ENCODE measurements at regions not wholly inside any gene's neighbourhood (a gene's known extent, or its start where the extent isn't known, plus 50 kb on each side); places are given as distances from the start of the nearest gene placed in this dataset.

DNA sequence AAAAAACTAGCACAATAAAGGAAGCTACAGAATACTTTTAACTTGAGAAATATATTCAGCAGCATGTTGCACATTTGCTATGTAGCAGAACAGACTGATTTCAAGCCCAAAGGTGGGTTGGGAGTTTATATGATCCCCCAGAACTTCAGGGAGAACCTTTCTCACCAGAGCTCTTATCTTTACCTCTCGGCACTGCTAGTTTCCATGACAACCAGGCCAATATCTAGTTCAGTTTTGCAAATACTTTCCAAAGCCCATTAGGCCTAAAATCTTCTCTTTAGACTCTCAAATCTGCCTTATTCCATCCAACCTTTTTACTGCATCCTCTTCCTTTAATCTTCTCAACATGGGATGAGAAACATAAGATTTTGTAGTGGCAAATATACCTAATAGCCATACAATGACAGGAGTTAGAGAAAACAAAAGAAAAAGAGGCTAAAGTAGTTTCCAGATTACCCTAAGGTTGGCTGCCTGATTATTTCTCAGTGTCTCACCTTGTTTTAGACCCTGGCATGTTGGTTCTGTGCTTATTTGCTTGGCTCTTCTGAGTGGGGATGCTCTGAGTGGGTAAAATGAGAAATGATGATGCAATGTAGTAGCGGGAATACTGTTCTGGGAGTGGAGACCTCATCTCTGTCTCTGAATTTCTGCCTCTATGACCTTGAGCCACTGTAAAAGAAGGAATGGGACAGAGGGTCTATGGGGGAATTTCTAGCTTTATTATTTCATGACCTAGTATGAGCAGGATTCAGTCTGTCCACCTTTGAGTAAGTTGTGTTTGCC is 427.6 kb upstream of the STXBP6 start:
- no peak overlapping the region for H3K4me3 ChIP-seq
- no peak overlapping the region for H3K27ac ChIP-seq
- TF ChIP-seq, protein P1, sequence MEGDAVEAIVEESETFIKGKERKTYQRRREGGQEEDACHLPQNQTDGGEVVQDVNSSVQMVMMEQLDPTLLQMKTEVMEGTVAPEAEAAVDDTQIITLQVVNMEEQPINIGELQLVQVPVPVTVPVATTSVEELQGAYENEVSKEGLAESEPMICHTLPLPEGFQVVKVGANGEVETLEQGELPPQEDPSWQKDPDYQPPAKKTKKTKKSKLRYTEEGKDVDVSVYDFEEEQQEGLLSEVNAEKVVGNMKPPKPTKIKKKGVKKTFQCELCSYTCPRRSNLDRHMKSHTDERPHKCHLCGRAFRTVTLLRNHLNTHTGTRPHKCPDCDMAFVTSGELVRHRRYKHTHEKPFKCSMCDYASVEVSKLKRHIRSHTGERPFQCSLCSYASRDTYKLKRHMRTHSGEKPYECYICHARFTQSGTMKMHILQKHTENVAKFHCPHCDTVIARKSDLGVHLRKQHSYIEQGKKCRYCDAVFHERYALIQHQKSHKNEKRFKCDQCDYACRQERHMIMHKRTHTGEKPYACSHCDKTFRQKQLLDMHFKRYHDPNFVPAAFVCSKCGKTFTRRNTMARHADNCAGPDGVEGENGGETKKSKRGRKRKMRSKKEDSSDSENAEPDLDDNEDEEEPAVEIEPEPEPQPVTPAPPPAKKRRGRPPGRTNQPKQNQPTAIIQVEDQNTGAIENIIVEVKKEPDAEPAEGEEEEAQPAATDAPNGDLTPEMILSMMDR (IDR thresholded peaks at IDR 0.05) = no peak
- H3K27me3 ChIP-seq = no peaks in the 10 kb centered on the region
- no peaks in the 10 kb centered on the region for H3K4me1 ChIP-seq
- no peaks in the 10 kb centered on the region for H3K9me3 ChIP-seq
- no peaks in the 10 kb centered on the region for H3K36me3 ChIP-seq
- no peak overlapping the region for H3K9ac ChIP-seq (ENCODE audit: low read depth in 2 of 2, low read length in 2 of 2)
- intact Hi-C loops (cut with DNase I) = no loop called here
- no peak for DNase-seq

DNA sequence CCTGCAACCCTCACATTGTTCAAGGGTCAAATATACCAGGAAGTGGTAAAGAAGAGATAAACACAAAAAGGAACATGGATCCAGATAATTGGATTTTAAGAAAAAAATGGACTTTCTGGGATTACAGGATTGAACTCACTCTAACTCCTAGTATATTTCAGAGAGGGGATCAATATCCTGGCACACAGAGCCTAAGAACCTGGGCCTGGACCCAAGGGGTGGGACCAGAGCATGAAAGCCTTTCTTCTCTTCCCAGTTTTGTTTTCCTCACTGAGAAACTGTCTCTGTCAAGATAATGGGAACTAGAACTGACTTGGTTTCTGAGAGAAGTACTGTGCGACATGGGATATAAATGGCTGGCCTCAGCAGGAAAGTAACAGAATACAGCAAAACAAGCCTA is 422.8 kb upstream of the STXBP6 start:
- Histone ChIP-seq H3K4me3 (no peak overlapping the region), H3K9me3 (no peaks in the 10 kb centered on the region), H3K27ac (no peak overlapping the region), H3K9ac (ENCODE audit: low read depth in 2 of 2, low read length in 2 of 2) (no peak overlapping the region), H3K27me3 (no peaks in the 10 kb centered on the region), H3K36me3 (no peaks in the 10 kb centered on the region), H3K4me1 (no peaks in the 10 kb centered on the region)
- TF ChIP-seq, protein P1 (IDR thresholded peaks at IDR 0.05) = no peak
- DNase-seq = no peak
- intact Hi-C loops (cut with DNase I) = no loop called here

DNA sequence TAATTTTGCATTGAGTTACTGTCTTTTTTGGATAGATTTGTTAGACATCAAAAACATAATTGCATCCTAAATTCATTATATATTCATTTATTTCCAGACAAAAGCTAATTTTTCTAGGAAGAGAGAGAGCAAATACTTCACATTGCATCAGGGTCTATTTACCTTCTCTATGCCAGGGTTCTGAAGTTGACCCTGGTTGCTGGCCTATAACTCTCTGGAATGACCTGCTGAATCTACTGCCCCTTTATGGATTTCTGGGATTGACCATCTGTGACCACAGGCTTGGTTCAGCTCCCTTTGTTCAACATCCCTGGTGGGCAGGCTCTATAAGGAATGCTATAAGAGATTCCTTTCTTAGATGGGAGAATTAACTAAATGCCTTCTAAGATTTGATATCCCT is 414.8 kb upstream of the STXBP6 start:
- H3K27me3 ChIP-seq = no peaks in the 10 kb centered on the region
- H3K27ac ChIP-seq = no peak overlapping the region
- TF ChIP-seq, protein P1 (IDR thresholded peaks at IDR 0.05) = no peak
- intact Hi-C loops (cut with DNase I) = no loop called here
- no peak for DNase-seq
- no peak overlapping the region for H3K4me3 ChIP-seq
- no peaks in the 10 kb centered on the region for H3K36me3 ChIP-seq
- no peak overlapping the region for H3K9ac ChIP-seq (ENCODE audit: low read depth in 2 of 2, low read length in 2 of 2)
- H3K9me3 ChIP-seq = no peaks in the 10 kb centered on the region
- no peaks in the 10 kb centered on the region for H3K4me1 ChIP-seq

DNA sequence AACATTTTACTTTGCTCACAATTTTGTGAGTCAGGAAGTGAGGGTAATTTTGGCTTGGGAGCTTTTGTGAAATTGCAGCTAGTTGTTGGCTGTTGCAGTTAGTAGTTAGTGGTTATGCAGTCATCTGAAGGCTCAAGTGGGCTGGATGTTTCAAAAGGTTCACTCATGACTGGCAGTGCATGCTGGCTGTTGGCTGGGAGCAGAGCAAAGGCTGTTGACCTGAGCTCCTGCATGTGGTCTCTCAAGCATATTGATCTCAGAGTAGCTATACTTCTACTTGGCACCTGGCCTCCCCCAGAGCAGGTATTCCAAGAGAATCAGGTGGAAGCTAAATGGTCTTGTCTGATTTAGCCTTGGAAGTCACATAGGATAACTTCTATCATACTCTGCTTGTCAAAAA is 414.1 kb upstream of the STXBP6 start:
- H3K27ac ChIP-seq = no peak overlapping the region
- H3K27me3 ChIP-seq = no peaks in the 10 kb centered on the region
- intact Hi-C loops (cut with DNase I) = no loop called here
- no peak overlapping the region for H3K4me3 ChIP-seq
- TF ChIP-seq, protein P1 (IDR thresholded peaks at IDR 0.05) = no peak
- H3K9me3 ChIP-seq = no peaks in the 10 kb centered on the region
- no peaks in the 10 kb centered on the region for H3K36me3 ChIP-seq
- no peaks in the 10 kb centered on the region for H3K4me1 ChIP-seq
- no peak overlapping the region for H3K9ac ChIP-seq (ENCODE audit: low read depth in 2 of 2, low read length in 2 of 2)
- no peak for DNase-seq

DNA sequence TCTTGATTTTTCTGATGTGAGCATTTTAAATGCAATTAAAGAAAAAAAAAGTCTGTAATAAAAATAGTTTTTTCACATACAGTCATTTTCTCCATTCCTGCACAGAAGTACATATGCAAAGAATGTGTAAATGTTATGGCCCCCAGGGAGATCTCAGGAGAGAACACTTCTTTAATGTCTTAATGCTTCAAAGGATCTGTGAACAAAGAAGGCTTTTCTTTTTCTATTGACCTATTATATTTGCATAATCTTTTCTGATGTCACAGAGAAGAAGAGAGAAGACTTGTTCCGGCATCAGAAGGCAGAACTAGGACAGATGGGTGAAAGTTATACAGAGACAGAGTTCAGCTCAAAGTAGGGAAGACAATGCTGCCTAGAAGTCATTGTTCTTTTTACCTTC is 413.5 kb upstream of the STXBP6 start:
- Histone ChIP-seq H3K9me3 (no peaks in the 10 kb centered on the region), H3K27ac (no peak overlapping the region), H3K4me3 (no peak overlapping the region), H3K9ac (ENCODE audit: low read depth in 2 of 2, low read length in 2 of 2) (no peak overlapping the region), H3K36me3 (no peaks in the 10 kb centered on the region), H3K4me1 (no peaks in the 10 kb centered on the region), H3K27me3 (no peaks in the 10 kb centered on the region)
- TF ChIP-seq, protein P1 (IDR thresholded peaks at IDR 0.05) = no peak
- intact Hi-C loops (cut with DNase I) = no loop called here
- no peak for DNase-seq

All from colonic mucosa (tissue), 4 donors.